ENCODE measurements at regions not wholly inside any gene's neighbourhood (a gene's known extent, or its start where the extent isn't known, plus 50 kb on each side); places are given as distances from the start of the nearest gene placed in this dataset.
"Not testable (repeated sequence)": the region's sequence is repeated elsewhere in the genome, so short reads cannot be mapped to it uniquely, and the experiment has no call there.

- TF ChIP-seq GLIS3 (CRISPR knock-in tag; IDR thresholded peaks at IDR 0.05); RARB (CRISPR knock-in tag; IDR thresholded peaks at IDR 0.05); PATZ1 (CRISPR knock-in tag; IDR thresholded peaks at IDR 0.05; ENCODE audit: borderline replicate concordance); BACH2 (CRISPR knock-in tag; IDR thresholded peaks at IDR 0.05; ENCODE audit: borderline replicate concordance); ZC3H10 (CRISPR knock-in tag; IDR thresholded peaks at IDR 0.05): not testable (repeated sequence)
Measured at GRCh38 chr4:154907345-154908045, 126.4 kb downstream of the RBM46 start.

Measured in SK-N-SH treated with all-trans-retinoic acid at 6 μM for 48 hours (cell line).